GM18873 (cell line): ENCODE measurements at regions not wholly inside any gene's neighbourhood (a gene's known extent, or its start where the extent isn't known, plus 50 kb on each side); places are given as distances from the start of the nearest gene placed in this dataset.
"Not testable (repeated sequence)": the region's sequence is repeated elsewhere in the genome, so short reads cannot be mapped to it uniquely, and the experiment has no call there.

Source experiments
- ATAC-seq: cut with Tn5 transposase; IDR thresholded peaks from one replicate; pipeline ENCODE4 v1.9.1; 2021; ENCODE audit warnings: mild to moderate bottlenecking, moderate library complexity, moderate number of reproducible peaks; ENCODE audit not compliant: unreplicated experiment, low FRiP score

DNA sequence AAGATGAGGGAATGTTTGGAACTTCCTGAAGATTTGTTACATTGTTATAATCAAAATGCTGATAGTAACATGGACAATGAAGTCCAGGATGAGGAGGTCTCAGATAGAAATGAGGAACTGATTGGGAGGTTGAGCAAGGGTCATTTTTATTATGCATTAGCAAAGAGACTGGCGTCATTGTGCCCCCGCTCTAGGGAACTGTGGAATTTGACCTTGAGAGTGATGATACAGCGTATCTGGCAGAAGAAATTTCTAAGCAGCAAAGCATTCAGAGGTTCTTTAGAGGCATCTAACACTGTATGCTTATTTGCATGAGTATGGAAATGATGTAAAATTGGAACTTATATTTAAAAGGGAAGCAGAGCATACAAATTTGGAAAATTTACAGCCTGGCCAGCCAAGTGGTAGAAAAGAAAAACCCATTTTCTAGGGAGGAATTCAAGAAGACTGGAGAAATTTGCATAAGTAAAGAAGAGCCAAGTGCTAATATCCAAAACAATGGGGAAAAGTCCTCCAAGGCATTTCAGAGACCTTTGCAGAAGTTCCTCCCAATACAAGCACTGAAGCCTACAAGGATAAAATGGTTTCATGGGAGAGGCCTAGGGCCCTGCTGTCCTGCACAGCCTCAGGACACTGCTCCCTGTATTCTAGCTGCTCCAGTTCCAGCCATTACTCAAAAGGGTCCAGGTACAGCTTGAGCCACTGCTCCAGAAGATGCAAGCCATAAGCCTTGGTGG, 483.0 kb upstream of the NDST4 start:
- no peak for ATAC-seq

DNA sequence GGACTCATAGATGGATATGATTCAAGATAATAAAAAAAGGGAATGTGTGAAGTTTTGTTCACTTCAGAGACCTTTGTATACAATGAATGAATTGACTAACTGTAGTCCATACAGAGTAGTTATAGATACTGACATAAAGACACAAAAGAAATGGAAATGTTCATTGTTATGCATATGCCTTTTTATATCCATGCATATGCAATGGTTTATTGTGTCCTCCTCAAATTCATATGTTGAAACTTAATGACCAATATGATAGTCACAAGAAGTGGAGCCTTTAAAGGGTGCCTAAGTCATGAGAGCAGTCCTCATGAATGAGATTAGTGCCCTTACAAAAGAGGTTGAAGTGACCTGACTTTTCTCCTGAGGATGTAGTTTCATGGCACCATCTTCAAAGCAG, 467.5 kb upstream of the NDST4 start:
- no peak for ATAC-seq

DNA sequence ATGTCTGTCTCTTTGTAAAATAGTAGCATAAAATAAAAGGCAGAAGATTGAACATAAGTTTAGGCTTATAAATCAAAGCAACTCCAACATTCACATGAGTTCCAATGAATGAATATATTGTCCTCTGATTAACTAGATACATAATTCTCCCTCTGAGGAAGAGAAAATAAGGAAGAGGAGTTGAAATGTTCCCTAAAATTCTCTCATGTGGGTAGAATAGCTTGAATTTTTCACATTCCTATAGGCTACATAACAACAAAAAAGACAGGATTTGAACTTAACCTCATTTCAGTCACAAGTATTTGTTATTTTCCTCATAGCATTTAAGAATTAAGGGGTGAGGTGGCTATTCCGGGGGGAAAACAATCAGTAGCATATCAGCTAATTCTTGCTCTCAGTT, 462.4 kb upstream of the NDST4 start:
- ATAC-seq: no peak

DNA sequence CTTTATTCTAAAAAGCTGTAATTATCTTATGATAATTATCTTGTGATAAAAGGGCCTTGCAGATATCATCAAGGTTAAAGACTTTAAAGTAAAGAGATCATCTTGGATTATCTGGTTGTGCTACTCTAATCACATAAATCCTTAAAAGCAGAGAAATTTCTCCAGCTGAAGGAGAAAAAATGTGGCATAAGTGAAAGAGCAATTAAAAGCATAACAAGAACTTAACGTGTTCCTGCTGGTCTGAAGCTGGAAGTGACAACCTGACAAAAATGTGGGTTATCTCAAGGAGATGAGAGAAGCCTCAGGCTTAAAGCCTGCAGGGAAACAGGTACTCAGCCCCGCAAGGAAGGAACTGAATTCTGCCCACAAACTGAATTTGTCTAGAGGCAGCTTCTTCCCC, 449.1 kb upstream of the NDST4 start:
- no peak for ATAC-seq

DNA sequence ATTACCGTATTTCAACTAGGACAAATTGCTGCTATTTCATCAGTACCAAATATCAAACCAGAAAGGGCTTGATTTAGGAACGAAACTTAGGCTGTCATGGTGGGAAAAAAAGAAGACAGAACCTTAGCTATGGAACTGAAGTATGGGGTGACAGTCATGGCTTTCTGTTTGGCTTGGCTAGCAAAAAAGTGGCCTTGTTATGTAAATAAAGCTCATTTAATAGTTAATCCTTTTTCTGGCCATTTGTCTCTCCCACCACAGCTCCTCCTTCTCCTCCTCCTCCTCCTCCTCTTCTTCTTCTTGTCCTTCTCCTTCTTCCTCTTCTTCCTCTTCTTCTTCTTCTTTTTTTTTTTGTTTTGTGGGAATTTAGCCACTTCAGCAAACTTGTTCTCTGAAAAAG, 434.7 kb upstream of the NDST4 start:
- no peak for ATAC-seq

DNA sequence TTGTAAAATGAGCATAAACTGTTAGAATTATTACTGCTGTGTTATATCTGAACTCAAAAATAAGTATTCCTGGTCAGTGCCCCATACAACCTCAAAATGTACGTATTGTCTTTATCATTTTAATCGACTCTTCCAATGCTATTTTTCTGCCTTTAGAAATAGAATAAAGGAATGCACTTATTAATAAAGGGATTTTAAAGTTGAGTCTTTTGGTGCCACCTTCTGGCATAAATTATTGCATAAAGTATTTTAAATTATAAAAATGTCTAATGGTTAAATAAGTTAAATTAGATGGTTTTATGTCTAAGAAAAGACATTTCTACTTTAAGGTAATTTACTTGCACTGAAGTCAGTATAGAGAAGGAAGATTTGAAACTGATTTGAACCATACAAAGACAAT, 424.0 kb upstream of the NDST4 start:
- ATAC-seq: no peak

DNA sequence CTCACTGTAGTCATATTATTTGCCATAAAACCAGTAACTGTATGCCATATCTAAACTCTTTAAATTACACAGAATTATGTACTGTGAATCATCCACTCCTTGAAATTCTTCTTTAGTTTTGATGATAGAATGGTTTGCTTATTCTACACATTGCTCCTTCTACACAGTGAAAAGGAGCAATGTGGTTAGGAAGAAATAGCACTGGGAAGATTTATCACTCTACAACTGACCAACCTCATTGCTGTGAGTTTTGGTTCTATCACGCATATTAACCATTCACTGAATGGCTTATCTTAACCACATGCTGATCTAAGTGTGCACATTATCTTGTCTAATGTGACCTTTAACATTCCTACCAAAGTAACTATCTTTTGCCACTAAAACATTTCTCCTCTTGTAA, 415.7 kb upstream of the NDST4 start:
- no peak for ATAC-seq

DNA sequence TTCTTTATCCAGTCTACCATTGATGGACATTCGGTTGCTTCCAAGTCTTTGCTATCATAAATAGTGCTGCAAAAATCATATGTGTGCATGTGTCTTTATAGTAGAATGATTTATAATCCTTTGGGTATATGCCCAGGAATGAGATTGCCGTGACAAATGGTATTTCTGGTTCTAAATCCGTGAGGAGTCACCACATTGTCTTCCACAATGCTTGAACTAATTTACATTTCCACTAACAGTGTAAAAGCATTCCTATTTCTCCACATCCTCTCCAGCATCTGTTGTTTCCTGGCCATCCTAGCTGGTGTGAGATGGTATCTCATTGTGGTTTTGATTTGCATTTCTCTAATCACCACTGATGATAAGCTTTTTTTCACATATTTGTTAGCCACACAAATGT, 406.1 kb upstream of the NDST4 start:
- ATAC-seq: not testable (repeated sequence)

DNA sequence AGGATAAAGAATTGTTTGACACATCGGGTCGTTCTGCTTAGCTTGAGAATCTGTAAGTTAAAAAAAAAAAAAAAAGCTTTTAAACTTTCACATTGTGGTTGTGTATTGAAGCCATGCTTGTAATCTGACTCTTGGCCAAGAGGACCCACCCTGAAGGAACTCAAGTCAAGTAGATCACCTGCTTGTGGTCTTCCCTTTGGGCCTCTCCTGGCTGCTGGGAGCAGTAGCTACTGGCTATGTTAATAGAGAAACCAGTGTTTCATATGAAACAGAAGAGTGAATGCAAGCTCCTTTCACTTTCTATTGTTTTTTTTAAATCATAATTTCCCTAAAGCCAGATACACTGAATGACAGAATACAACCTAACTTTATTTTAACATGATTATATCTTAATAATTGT, 402.4 kb upstream of the NDST4 start:
- ATAC-seq: peak; percentile 67

DNA sequence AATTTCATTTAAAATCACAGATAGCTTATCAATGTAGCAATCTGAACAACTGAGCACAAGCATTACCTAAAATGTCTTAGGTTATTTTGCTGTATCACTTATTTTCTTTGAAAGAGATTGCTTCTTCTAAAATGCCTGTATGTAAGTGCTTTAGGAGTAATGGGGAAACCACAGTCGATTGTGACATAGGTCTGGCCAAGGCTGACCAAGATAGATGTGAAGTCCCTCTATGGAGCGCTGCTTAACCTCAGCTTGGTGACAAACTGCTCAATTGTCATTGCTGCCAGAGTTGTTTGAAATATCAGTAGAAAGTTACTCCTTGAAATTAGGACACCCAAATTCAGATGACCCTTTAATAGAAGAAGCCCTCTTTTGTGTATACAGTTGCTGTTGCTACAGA, 401.9 kb upstream of the NDST4 start:
- no peak for ATAC-seq

DNA sequence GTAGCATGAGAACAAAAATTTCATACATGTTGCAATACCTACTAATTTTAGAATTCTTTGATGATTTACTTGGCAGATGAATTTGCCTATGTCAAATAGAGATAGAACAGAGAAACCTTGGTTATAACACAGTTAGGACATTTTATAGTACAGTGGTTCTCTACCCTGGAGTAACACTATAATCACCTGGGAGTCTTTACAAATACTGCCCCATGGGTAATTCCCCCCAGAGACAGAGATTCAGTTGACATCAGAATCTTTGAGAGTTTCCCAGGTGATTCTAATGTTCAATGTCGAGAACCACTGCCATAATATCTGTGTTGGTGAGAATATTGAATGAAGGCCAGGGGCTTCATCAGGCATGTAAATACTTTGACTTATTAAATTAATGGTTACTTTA, 401.3 kb upstream of the NDST4 start:
- no peak for ATAC-seq

DNA sequence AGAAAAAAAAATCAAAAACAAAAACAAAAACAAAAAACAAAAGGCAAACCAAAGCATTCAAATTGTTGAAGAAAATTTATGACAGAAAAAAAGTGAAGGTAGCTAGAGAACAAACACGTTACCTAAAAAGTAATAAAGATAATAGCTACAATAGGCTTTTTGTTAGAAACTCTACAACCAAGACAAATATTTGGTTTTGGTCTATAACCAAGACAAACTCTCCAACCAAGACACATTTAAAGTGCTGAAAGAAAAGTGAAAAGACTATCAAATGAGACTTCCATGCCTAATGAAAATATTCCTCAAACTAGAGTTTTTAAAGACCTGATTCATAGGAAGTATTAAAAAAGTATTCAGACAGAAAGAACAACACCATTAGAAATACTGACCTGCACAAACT, 391.9 kb upstream of the NDST4 start:
- ATAC-seq: no peak

DNA sequence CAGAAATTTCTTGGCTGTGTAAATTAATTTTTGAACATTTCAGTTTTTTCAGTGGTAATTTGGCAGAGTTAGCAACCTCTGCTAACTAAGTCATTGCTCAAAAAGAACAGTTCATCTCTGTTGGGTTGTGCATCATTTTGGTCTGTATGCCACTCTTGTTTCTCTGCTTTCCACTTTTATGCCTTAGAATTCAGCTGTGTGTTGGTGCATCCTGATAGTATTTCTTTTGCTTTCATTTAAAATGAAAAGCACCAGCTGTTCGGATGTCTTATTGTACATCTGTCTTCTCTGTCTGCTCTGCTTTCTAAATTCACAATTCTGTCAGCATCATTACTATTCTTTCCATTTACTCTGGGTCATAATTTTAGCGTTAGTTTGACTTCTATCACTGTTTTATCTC, 388.2 kb upstream of the NDST4 start:
- ATAC-seq: no peak

DNA sequence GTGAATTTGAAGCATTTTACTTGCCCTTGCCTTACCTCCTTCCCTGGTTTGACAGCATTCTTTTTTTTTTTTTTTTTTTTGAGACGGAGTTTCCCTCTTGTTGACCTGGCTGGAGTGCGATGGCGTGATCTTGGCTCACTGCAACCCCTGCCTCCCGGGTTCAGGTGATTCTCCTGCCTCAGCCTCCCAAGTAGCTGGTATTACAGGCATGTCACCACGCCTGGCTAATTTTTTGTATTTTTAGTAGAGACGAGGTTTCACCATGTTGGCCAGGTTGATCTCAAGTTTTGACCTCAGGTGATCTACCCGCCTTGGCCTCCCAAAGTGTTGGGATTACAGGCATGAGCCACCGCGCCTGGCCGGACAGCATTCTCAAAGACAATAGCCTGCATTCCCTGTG, 380.4 kb upstream of the NDST4 start:
- ATAC-seq: not testable (repeated sequence)

DNA sequence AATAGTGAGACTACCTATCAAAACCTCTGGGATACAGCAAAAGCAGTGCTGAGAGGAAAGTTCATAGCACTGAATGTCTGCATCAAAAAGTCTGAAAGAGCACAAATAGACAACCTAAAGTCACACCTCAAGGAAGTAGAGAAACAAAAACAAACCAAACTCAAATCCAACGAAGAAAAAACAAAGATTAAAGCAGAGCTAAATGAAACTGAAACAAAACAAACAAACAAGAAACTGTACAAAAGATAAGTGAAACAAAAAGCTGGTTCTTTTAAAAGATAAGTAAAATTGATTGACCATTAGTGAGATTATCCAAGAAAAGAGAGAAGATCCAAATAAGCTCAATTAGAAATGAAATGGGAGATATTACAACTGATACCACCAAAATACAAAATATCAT, 378.3 kb upstream of the NDST4 start:
- ATAC-seq: no peak

DNA sequence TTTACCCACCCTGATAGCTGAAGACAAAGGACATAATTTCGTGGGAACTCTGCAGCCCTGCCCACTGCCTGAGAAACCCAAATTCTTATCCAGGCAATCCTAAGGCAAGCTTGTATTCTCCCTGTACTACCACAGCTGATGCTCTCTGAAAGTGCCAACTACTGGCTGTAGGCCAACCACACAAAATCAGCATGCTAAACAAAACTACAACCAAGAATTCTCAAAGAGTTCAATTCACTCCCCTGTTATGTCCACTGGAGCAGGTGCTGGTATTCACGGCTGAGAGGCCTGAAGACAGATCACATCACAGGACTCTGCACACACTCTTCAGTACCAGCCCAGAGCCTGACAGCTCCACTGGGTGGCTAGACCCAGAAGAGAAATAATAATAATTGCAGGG, 375.9 kb upstream of the NDST4 start:
- ATAC-seq: no peak

DNA sequence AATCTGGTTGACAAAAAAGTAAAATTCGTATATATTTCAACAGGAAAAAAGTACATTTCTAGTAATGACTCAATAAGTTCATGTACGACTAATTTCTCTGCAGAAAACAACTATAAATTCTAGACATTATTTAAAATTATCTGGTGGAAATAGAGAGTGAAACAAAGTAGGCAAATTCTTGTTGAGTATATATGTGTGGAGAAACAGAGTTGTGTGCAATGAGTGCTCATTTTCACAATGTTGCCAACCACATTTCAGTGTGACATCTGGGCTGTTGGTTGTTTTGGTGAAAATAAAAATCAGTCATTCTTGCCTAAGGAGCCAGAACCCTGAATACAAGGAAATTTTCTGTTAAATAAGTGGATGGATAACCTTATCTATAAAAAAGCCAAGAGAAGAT, 372.0 kb upstream of the NDST4 start:
- no peak for ATAC-seq

DNA sequence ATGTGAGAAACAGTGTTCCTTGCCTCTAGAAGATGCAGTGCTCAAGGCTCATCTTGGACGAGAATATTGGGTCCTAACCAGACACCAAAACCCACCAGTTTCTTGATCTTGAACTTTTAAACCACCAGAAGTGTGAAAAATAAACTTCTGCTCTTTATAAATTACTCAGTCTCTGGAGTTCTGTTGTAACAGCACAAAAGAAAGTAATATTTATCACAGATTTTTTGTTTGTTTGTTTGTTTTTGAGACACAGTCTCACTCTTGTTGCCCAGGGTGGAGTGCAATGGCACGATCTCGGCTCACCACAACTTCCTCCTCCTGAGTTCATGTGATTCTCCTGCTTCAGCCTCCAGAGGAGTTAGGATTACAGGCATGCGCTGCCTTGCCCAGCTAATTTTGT, 371.1 kb upstream of the NDST4 start:
- no peak for ATAC-seq

DNA sequence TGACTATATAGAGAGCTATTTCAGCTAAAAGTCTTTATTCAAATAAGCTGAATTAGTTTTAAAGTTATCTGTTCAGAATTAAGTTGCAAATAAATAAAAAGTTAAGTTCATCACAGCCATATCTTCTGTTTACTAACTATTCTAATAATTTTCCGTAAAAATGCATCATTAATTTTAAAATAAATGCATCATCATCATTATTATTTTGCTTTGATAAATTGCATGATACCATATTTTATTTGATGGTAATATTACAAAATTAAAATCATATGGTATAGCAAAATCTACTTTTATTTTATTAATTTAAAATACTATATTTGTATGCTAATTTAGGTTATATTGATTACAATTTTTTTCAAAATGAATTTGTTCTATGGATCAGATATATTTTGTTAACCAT, 357.3 kb upstream of the NDST4 start:
- no peak for ATAC-seq

DNA sequence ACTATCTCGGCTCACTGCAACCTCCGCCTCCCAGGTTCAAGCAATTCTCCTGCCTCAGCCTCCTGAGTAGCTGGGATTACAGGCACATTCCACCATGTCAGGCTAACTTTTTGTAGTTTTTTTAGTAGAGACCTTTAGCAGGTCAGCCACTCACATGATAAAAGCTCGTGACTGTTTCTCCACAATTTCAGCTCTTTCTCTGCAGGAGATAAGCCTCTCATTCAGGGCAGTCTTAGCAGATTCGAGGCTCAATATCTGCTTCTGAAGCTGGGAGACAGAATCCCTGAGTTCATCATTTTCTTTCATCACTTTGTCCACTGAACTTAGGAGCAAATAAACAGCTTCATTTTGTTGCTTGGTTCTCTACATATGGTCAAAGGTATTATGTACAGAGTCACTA, 345.9 kb upstream of the NDST4 start:
- ATAC-seq: not testable (repeated sequence)

DNA sequence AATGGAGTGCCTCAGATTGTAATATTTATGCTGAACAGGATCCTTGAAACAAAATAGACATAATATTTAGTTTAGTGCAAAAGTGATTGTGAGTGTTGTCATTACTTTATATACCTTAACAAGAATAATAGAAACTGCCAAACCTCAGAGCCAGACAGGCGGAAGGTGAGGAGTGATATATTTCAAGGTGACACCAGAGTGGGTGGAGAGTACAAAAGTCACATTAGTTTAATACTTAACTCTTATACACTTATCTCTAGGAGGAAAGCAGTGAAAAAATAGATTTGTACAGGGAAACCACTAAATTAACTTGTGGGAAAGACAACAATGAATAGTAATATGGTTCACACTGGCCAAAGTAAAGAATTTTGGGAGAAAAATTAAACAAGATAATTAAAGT, 342.8 kb upstream of the NDST4 start:
- ATAC-seq: no peak

DNA sequence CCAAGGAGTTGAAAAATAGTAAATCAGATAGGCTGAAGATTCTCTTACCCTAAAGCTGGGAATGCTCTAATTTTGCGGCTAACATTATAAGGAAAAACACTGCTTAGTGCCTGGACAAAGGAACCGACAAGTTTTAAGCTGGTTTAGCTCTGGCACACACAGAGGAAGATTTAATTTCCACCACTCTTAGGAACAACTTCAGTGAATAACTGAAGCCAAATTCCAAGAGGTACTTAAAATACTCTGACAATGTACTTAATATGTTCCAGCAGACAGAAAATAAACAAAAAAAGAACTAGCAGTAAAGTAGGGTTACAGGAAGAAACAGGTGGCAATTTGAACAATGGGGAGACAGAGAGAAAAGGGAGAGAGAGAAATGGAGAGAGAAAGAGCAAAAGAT, 340.8 kb upstream of the NDST4 start:
- ATAC-seq: no peak

DNA sequence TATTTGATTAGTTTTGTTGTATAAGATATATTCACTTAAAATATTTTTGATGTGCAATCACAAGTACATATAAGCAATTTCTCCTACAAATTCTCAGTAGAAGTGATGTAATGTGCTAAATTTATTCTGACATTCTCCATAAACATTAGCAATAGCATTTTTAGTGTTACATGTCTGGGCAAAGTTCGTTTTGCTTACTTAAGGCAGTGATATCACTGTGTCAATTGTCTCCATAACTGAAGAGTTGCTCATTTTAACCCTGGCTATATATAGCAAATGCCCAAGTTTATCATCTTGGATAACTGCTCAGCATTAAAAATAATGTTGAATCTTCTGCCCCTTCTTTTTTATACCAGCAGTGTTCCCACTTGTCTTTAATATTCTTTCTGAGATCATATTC, 340.0 kb upstream of the NDST4 start:
- ATAC-seq: no peak
